ENCODE measurements at regions not wholly inside any gene's neighbourhood (a gene's known extent, or its start where the extent isn't known, plus 50 kb on each side); places are given as distances from the start of the nearest gene placed in this dataset.

DNA sequence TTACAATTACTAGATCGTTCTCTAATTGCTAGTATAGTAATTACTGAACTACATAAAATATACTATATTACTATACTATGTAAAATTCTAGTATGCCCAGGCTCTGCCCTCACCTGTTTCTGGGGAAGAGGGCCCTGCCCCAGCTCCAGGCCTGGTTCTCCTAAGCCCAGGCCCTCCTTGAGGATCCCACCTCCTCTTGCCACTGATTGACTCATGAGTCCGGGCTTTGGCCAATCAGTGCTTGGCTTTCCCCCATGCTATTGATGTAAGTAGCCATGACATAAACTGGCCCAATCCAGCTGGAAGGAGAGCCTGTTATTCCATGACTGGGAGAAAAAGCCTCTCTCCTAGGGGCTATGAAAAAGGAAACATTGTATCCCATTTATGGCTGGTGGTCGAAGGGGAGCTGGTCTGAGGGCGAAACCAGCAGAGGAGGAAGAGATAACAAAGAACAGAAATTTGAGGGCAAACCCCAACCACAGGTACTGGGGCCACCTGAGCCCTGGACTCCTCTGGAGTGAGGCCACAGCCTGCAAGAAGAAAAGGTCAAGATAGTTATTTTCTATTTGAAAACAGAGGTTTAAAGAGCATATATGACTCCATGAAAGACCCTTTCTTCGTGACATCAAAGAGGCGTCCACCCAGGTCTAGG lies 129.3 kb upstream of the CD93 start:
- no peak for FAIRE-seq
- Histone ChIP-seq H3K4me3 (ENCODE audit: low read depth in 1 of 3, low read length in 3 of 3) (no peak overlapping the region), H3K4me1 (ENCODE audit: control insufficient read depth in 3 of 3, insufficient read depth in 2 of 3, low read depth in 1 of 3, low read length in 2 of 3) (no peaks in the 10 kb centered on the region), H3K27me3 (ENCODE audit: control insufficient read depth in 3 of 3, insufficient read depth in 3 of 3, low read length in 3 of 3) (no peaks in the 10 kb centered on the region), H3K27ac (ENCODE audit: low read depth in 1 of 3, low read length in 2 of 3) (no peak overlapping the region), H3K9me3 (ENCODE audit: control insufficient read depth in 2 of 2, insufficient read depth in 1 of 2, low read depth in 1 of 2, low read length in 1 of 2) (no peaks in the 10 kb centered on the region), H3K36me3 (ENCODE audit: control insufficient read depth in 3 of 3, insufficient read depth in 2 of 3, low read depth in 1 of 3, low read length in 3 of 3) (no peaks in the 10 kb centered on the region)
- 81 to 89% (median 85%) methylated on average over 6 of the region's 6 CpGs for WGBS, 3 donors
- DNase-seq = no peak

GRCh38 chr20:23214903-23215302 lies 128.8 kb upstream of the CD93 start:
- Histone ChIP-seq H3K27me3 (ENCODE audit: control insufficient read depth in 3 of 3, insufficient read depth in 3 of 3, low read length in 3 of 3) (no peaks in the 10 kb centered on the region), H3K9me3 (ENCODE audit: control insufficient read depth in 2 of 2, insufficient read depth in 1 of 2, low read depth in 1 of 2, low read length in 1 of 2) (no peaks in the 10 kb centered on the region), H3K4me3 (ENCODE audit: low read depth in 1 of 3, low read length in 3 of 3) (no peak overlapping the region), H3K4me1 (ENCODE audit: control insufficient read depth in 3 of 3, insufficient read depth in 2 of 3, low read depth in 1 of 3, low read length in 2 of 3) (no peaks in the 10 kb centered on the region), H3K36me3 (ENCODE audit: control insufficient read depth in 3 of 3, insufficient read depth in 2 of 3, low read depth in 1 of 3, low read length in 3 of 3) (no peaks in the 10 kb centered on the region), H3K27ac (ENCODE audit: low read depth in 1 of 3, low read length in 2 of 3) (no peak overlapping the region)
- 81 to 84% (median 83%) methylated on average over 5 of the region's 5 CpGs for WGBS, 3 donors
- no peak for DNase-seq
- no peak for FAIRE-seq

DNA sequence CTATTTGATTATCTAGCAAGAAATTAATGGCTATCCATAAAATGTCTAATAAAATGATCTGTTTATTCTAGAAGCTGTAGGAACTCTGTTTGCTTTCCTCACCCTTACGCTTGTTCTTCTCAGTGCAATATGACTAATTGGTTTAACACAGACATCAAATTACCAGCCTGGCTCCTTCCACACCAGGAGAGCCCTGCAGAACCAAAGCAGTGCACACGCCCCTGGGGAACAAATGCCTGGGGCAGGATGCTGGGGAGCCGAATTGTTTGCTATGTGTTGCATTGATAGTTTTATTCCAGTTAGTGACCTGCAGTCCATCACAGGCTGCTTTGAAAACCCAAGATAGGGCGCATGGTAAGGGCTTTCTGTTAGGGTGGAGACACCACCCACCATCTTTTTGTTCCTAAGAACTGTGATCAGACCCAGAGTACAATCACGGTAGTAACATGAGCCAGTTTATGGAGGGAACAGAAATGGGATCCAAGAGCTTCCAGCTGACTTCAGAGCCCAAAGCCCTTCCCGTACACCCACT lies 126.4 kb upstream of the CD93 start:
- 36 to 71% (median 46%) methylated on average over 6 of the region's 6 CpGs for WGBS, 3 donors
- Histone ChIP-seq H3K9me3 (ENCODE audit: control insufficient read depth in 2 of 2, insufficient read depth in 1 of 2, low read depth in 1 of 2, low read length in 1 of 2) (no peaks in the 10 kb centered on the region), H3K4me1 (ENCODE audit: control insufficient read depth in 3 of 3, insufficient read depth in 2 of 3, low read depth in 1 of 3, low read length in 2 of 3) (no peaks in the 10 kb centered on the region), H3K4me3 (ENCODE audit: low read depth in 1 of 3, low read length in 3 of 3) (no peak overlapping the region), H3K27me3 (ENCODE audit: control insufficient read depth in 3 of 3, insufficient read depth in 3 of 3, low read length in 3 of 3) (no peaks in the 10 kb centered on the region), H3K27ac (ENCODE audit: low read depth in 1 of 3, low read length in 2 of 3) (no peak overlapping the region), H3K36me3 (ENCODE audit: control insufficient read depth in 3 of 3, insufficient read depth in 2 of 3, low read depth in 1 of 3, low read length in 3 of 3) (no peaks in the 10 kb centered on the region)
- FAIRE-seq = no peak
- DNase-seq = no peak

GRCh38 chr20:23212011-23212410 lies 125.9 kb upstream of the CD93 start:
- Histone ChIP-seq H3K4me3 (ENCODE audit: low read depth in 1 of 3, low read length in 3 of 3) (no peak overlapping the region), H3K27me3 (ENCODE audit: control insufficient read depth in 3 of 3, insufficient read depth in 3 of 3, low read length in 3 of 3) (no peaks in the 10 kb centered on the region), H3K4me1 (ENCODE audit: control insufficient read depth in 3 of 3, insufficient read depth in 2 of 3, low read depth in 1 of 3, low read length in 2 of 3) (no peaks in the 10 kb centered on the region), H3K36me3 (ENCODE audit: control insufficient read depth in 3 of 3, insufficient read depth in 2 of 3, low read depth in 1 of 3, low read length in 3 of 3) (no peaks in the 10 kb centered on the region), H3K9me3 (ENCODE audit: control insufficient read depth in 2 of 2, insufficient read depth in 1 of 2, low read depth in 1 of 2, low read length in 1 of 2) (no peaks in the 10 kb centered on the region), H3K27ac (ENCODE audit: low read depth in 1 of 3, low read length in 2 of 3) (no peak overlapping the region)
- DNase-seq (no peak), FAIRE-seq (no peak)

DNA sequence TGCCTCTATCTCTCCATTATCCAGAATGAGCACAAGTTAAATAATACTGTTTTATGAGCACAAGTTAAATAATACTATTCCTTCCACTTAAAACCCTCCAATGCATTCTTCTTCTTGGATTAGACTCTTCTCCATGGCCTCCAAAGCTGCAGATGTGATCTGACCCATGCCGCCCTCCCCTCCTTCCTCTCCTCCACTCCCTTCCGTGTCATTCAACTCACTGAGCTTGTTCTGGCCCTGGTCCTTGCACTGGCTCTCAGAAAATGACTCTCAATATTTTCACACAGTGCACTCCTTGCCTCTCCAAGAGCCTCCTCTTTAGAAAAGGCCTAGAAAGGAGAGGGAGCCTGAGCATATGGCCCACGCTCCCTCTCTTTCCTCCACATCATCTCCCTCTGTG lies 125.0 kb upstream of the CD93 start:
- H3K9me3 ChIP-seq (ENCODE audit: control insufficient read depth in 2 of 2, insufficient read depth in 1 of 2, low read depth in 1 of 2, low read length in 1 of 2) = no peaks in the 10 kb centered on the region
- no peak overlapping the region for H3K27ac ChIP-seq (ENCODE audit: low read depth in 1 of 3, low read length in 2 of 3)
- no peaks in the 10 kb centered on the region for H3K36me3 ChIP-seq (ENCODE audit: control insufficient read depth in 3 of 3, insufficient read depth in 2 of 3, low read depth in 1 of 3, low read length in 3 of 3)
- no peaks in the 10 kb centered on the region for H3K27me3 ChIP-seq (ENCODE audit: control insufficient read depth in 3 of 3, insufficient read depth in 3 of 3, low read length in 3 of 3)
- H3K4me1 ChIP-seq (ENCODE audit: control insufficient read depth in 3 of 3, insufficient read depth in 2 of 3, low read depth in 1 of 3, low read length in 2 of 3) = no peaks in the 10 kb centered on the region
- H3K4me3 ChIP-seq (ENCODE audit: low read depth in 1 of 3, low read length in 3 of 3) = no peak overlapping the region
- 83 to 92% (median 91%) methylated on average over 3 of the region's 3 CpGs for WGBS, 3 donors
- DNase-seq (no peak), FAIRE-seq (no peak)

- Histone ChIP-seq H3K27ac (ENCODE audit: low read depth in 1 of 3, low read length in 2 of 3) (no peak overlapping the region), H3K4me3 (ENCODE audit: low read depth in 1 of 3, low read length in 3 of 3) (no peak overlapping the region), H3K27me3 (ENCODE audit: control insufficient read depth in 3 of 3, insufficient read depth in 3 of 3, low read length in 3 of 3) (peaks cover 0 to 3% (median 0%) of the 10 kb centered on the region in 3 donors), H3K36me3 (ENCODE audit: control insufficient read depth in 3 of 3, insufficient read depth in 2 of 3, low read depth in 1 of 3, low read length in 3 of 3) (no peaks in the 10 kb centered on the region), H3K9me3 (ENCODE audit: control insufficient read depth in 2 of 2, insufficient read depth in 1 of 2, low read depth in 1 of 2, low read length in 1 of 2) (no peaks in the 10 kb centered on the region), H3K4me1 (ENCODE audit: control insufficient read depth in 3 of 3, insufficient read depth in 2 of 3, low read depth in 1 of 3, low read length in 2 of 3) (peaks cover 0 to 3% (median 0%) of the 10 kb centered on the region in 3 donors)
- DNase-seq (no peak), FAIRE-seq (no peak)
- 83 to 96% (median 90%) methylated on average over 1 of the region's 1 CpG for WGBS, 3 donors
These were observed 121.9 kb upstream of the CD93 start for GRCh38 chr20:23207826-23208540.

- Histone ChIP-seq H3K4me1 (ENCODE audit: control insufficient read depth in 3 of 3, insufficient read depth in 2 of 3, low read depth in 1 of 3, low read length in 2 of 3) (peaks cover 0 to 3% (median 0%) of the 10 kb centered on the region in 3 donors), H3K27ac (ENCODE audit: low read depth in 1 of 3, low read length in 2 of 3) (no peak overlapping the region), H3K4me3 (ENCODE audit: low read depth in 1 of 3, low read length in 3 of 3) (no peak overlapping the region), H3K36me3 (ENCODE audit: control insufficient read depth in 3 of 3, insufficient read depth in 2 of 3, low read depth in 1 of 3, low read length in 3 of 3) (no peaks in the 10 kb centered on the region), H3K27me3 (ENCODE audit: control insufficient read depth in 3 of 3, insufficient read depth in 3 of 3, low read length in 3 of 3) (peaks cover 0 to 3% (median 0%) of the 10 kb centered on the region in 3 donors), H3K9me3 (ENCODE audit: control insufficient read depth in 2 of 2, insufficient read depth in 1 of 2, low read depth in 1 of 2, low read length in 1 of 2) (no peaks in the 10 kb centered on the region)
- DNase-seq = no peak
- FAIRE-seq = no peak
- 57 to 82% (median 70%) methylated on average over 7 of the region's 7 CpGs for WGBS, 3 donors
These were observed 120.9 kb upstream of the CD93 start for GRCh38 chr20:23206995-23207394.

DNA sequence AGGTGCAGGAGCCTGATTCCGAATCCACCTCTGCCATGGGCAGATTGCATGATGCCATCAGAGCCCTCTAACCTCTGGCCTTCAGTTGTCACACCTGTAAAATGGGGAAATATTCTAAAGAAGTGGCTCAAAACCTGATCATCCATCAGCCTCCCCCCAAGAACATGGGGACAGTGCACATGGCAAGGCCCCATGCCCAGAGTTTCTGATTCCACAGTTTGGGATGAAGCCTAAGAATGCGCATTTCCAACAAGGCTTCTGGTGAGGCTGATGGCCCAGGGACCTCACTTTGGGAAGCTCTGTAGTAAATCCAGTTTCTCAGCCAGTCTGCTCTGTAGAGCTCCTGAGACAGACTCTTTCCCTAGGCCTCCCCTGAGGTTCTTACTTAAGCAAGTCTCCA lies 119.9 kb upstream of the CD93 start:
- no peak overlapping the region for H3K4me3 ChIP-seq (ENCODE audit: low read depth in 1 of 3, low read length in 3 of 3)
- DNase-seq (no peak), FAIRE-seq (no peak)
- 86 to 97% (median 89%) methylated on average over 2 of the region's 2 CpGs for WGBS, 3 donors
- no peaks in the 10 kb centered on the region for H3K9me3 ChIP-seq (ENCODE audit: control insufficient read depth in 2 of 2, insufficient read depth in 1 of 2, low read depth in 1 of 2, low read length in 1 of 2)
- H3K27me3 ChIP-seq (ENCODE audit: control insufficient read depth in 3 of 3, insufficient read depth in 3 of 3, low read length in 3 of 3) = peaks cover 0 to 3% (median 0%) of the 10 kb centered on the region in 3 donors
- H3K4me1 ChIP-seq (ENCODE audit: control insufficient read depth in 3 of 3, insufficient read depth in 2 of 3, low read depth in 1 of 3, low read length in 2 of 3) = peaks cover 0 to 3% (median 0%) of the 10 kb centered on the region in 3 donors
- no peaks in the 10 kb centered on the region for H3K36me3 ChIP-seq (ENCODE audit: control insufficient read depth in 3 of 3, insufficient read depth in 2 of 3, low read depth in 1 of 3, low read length in 3 of 3)
- H3K27ac ChIP-seq (ENCODE audit: low read depth in 1 of 3, low read length in 2 of 3) = peak overlapping the region in 1 of 3 donors; percentile 76
